SK-MEL-5 (cell line): ENCODE measurements at regions not wholly inside any gene's neighbourhood (a gene's known extent, or its start where the extent isn't known, plus 50 kb on each side); places are given as distances from the start of the nearest gene placed in this dataset.

Source experiments
- DNase-seq: peaks from one replicate; pipeline ENCODE4 v3.0.0-alpha.2; 2016; ENCODE audit warnings: low read depth, low spot score
- in situ Hi-C: cut with HindIII; loops from 2 replicates; pipeline ENCODE4 v1.10.0; 2016; ENCODE audit warnings: low sequenced_read_pairs, high pct_unique_total_duplicates, low pct_unique_long_range_greater_than_20kb

DNA sequence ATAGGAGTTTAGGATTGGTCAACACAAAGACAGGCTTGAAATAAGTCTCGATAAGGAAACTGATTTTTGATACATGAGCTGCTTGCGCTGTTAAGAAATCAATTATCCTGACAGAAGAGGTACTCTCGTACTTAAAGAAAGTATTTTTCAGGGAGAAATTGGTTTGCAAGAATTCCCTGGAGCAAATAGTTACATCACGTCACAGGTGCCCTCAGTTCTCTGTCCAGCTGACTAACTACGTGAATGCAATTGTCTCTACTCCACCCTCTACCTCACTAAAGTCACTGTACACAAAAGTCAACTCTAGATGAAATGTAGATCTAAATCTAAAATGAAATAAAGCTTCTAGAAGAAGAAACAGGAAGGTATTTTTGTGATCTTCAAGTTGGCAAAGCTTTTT is 130.6 kb upstream of the KCNJ16 start:
- in situ Hi-C loops: no loop called here
- no peak for DNase-seq

DNA sequence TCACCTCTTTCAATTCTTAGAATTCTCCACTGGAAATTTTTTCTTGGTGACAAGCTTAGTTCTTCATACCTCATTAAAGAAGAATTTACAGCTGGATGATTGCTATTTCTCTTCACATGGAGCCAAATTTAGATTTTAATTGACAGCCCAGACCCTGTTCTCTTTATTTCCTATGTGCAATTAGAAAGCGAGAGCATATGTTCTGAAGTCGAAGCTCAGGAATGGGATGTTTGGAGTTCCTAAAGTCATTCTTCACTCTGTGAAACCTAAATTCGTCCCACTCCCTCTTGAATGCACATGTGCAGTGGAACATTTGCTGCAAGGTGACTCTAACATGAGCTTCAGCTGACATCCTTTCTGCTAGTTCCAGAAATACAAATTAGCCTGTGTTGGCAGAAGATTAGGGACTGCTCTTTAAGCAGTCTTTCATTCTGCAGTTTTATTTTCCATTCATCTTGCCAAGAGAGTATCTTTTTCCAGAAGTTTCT is 129.3 kb upstream of the KCNJ16 start:
- in situ Hi-C loops: no loop called here
- no peak for DNase-seq

GRCh38 chr17:69947027-69947759 is 127.8 kb upstream of the KCNJ16 start:
- DNase-seq: no peak
- in situ Hi-C loops: no loop called here

GRCh38 chr17:69948406-69948805 is 126.6 kb upstream of the KCNJ16 start:
- DNase-seq: no peak
- in situ Hi-C loops: no loop called here

- DNase-seq: no peak
Measured at GRCh38 chr17:69949496-69949895, 125.5 kb upstream of the KCNJ16 start.

GRCh38 chr17:69949973-69950695 is 124.9 kb upstream of the KCNJ16 start:
- in situ Hi-C loops: no loop called here
- DNase-seq: no peak

More at GRCh38 chr17:69949496-69949895, 125.5 kb upstream of the KCNJ16 start:
- in situ Hi-C loops: no loop called here

GRCh38 chr17:69950701-69951418 is 124.2 kb upstream of the KCNJ16 start:
- in situ Hi-C loops: no loop called here
- no peak for DNase-seq

DNA sequence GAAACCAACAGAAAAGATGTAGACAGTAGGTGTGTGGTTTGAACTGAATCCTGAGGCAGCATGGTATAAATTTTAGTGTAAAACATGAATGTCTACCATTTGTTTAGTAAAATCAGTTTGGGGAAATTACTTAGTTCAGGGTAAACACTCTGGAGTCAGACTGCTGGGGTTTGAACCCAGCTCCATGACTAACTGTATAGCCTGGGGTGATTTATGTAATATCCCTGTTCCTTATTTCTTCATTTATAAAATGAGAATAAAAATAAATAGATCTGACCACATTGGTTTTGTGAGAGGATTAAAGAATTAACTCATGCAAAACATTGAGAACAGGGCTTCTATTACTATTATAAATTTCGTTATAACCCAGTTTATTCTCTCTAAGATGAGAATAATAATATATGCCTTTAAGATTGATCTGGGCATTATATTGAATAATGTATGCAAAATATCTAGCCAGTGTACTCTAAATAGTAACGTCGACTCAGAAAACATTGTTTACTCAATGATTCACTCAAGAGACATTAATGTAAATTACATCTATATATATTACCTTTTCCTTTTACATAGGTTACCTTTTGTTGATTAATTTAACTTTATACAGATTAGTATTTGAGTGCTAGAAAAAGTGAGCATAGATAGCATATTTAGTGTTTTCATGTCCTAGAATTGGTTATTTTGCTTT is 120.6 kb upstream of the KCNJ16 start:
- in situ Hi-C loops: no loop called here
- DNase-seq: no peak

DNA sequence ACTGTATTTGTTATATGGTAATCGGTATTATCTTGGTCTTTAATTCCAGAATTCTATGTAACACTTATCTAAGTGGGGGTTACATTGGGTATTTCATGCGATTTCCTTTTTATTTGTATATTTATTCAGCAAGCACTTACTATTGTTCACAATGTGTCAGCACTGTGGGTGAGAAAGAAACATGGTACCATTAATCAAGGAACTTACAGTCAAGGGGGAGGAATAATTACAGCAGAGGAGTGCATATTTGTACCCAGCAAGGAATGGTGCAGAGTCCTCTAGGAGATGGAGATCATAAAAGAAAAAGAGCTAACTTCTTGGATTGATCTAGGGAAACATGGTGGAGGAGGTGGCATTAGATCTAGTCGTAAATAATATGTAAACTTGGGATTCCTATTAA is 117.0 kb upstream of the KCNJ16 start:
- DNase-seq: no peak
- in situ Hi-C loops: no loop called here

- DNase-seq: no peak
- in situ Hi-C loops: no loop called here
Measured at GRCh38 chr17:69959283-69959682, 115.7 kb upstream of the KCNJ16 start.

GRCh38 chr17:69960755-69961154 is 114.3 kb upstream of the KCNJ16 start:
- DNase-seq: no peak
- in situ Hi-C loops: no loop called here

- no peak for DNase-seq
- in situ Hi-C loops: no loop called here
Measured at GRCh38 chr17:69961501-69962145, 113.4 kb upstream of the KCNJ16 start.

DNA sequence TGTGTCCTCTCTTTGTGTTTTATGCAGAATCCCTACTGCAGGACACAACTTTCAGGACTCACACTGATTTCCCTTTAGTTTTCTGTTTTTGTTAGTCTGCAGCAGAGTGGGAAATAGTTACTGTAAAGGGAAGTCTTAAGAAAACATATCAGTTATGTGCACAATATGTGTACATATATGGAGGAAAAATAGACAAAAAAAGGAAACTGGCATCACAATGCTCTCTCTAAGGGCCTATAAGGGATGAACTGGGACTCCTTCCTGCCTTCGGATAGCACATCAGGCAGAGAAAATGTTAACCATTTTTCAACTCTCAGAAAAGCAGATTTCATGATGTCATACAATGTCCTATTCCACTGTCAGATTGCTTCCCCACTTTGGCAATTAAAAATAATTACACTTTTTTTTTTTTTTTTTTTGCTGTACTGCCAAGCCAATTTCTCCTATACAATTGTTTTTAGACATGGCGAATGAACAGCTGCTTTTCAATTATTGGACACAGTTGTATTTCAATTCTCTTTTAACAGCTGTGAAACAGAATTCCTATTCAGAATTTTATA is 112.5 kb upstream of the KCNJ16 start:
- DNase-seq: no peak
- in situ Hi-C loops: no loop called here

- DNase-seq: no peak
- in situ Hi-C loops: no loop called here
Measured at GRCh38 chr17:69967910-69968411, 107.1 kb upstream of the KCNJ16 start.

DNA sequence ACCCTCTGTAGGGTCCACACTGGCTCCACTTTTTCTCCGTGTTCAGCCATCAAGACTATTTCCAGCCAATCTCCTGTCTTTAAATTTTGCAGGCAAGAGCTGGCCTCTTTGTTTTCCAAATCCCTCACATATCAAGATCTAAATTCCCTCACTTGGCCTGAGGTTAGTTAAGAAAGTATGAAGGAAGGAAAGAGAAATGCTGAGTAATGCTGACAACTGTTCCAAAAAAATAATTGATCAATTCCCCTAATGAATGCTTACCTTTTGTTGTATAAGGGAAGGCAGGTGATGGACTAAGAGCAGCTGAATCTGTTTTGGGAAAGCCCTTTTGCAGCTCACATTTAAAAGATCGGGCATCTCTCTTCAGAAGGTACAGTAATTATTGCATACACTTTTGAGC is 105.1 kb upstream of the KCNJ16 start:
- no peak for DNase-seq
- in situ Hi-C loops: no loop called here

GRCh38 chr17:69972251-69972650 is 102.8 kb upstream of the KCNJ16 start:
- in situ Hi-C loops: no loop called here

GRCh38 chr17:69975808-69976207 is 99.2 kb upstream of the KCNJ16 start:
- in situ Hi-C loops: no loop called here
- DNase-seq: no peak

More at GRCh38 chr17:69972251-69972650, 102.8 kb upstream of the KCNJ16 start:
- no peak for DNase-seq
